PC-9 (cell line): ENCODE measurements at regions not wholly inside any gene's neighbourhood (a gene's known extent, or its start where the extent isn't known, plus 50 kb on each side); places are given as distances from the start of the nearest gene placed in this dataset.

ENCODE experiments used
- BruUV-seq: library from RNA; stranded (reverse); fragments of 400-500 nt; replicated peaks from 2 replicates; lab custom pipeline; 2021; lab: Mats Ljungman, UMichigan
- CTCF ChIA-PET: fragments of 300-600 bp; sonication (Branson Sonifier 250); formaldehyde crosslinking; loops from one replicate; lab custom pipeline; 2022; ENCODE audit warnings: antibody characterized with exemption; lab: Charles Lee
- POLR2A ChIA-PET: fragments of 300-600 bp; sonication (Branson Sonifier 250); formaldehyde crosslinking; loops from one replicate; lab custom pipeline; 2022; ENCODE audit warnings: antibody characterized with exemption; ENCODE audit not compliant: unreplicated experiment; lab: Charles Lee
- DNase-seq, 2 experiments: peaks; one replicate each; pipeline versions ENCODE4 v3.0.0 to v3.0.0-alpha.2; 2015 to 2022; ENCODE audit warnings: mixed read lengths in 1 of 2
- H2AFZ ChIP-seq: fragments of 200-600 bp; sonication (generic); 2 replicates; pipeline ENCODE4 v1.8.1; 2017; ENCODE audit warnings: antibody characterized with exemption
- H3F3A ChIP-seq: fragments of 200-600 bp; sonication (generic); 2 replicates; pipeline ENCODE4 v1.8.1; 2017; ENCODE audit warnings: antibody characterized with exemption, mild to moderate bottlenecking, low read depth; ENCODE audit not compliant: insufficient read depth
- H3K27ac ChIP-seq: fragments of 200-600 bp; sonication (generic); 2 replicates; pipeline ENCODE4 v1.6.1; 2016; ENCODE audit warnings: mixed run types
- H3K27me3 ChIP-seq: fragments of 200-600 bp; sonication (generic); 2 replicates; pipeline ENCODE4 v1.6.1; 2016; ENCODE audit warnings: low read depth, mixed run types; ENCODE audit not compliant: insufficient read depth
- H3K36me3 ChIP-seq: fragments of 200-600 bp; sonication (generic); 2 replicates; pipeline ENCODE4 v1.6.1; 2016; ENCODE audit warnings: low read depth, mixed run types
- H3K4me1 ChIP-seq: fragments of 200-600 bp; sonication (generic); replicated peaks from 2 replicates; pipeline ENCODE4 v1.6.1; 2016; ENCODE audit warnings: mixed run types; ENCODE audit not compliant: insufficient read depth
- H3K4me2 ChIP-seq: fragments of 200-600 bp; sonication (generic); 2 replicates; pipeline ENCODE4 v1.6.1; 2017; ENCODE audit warnings: mixed run types
- H3K4me3 ChIP-seq: fragments of 200-600 bp; sonication (generic); 2 replicates; pipeline ENCODE4 v1.6.1; 2016; ENCODE audit warnings: mixed run types
- H3K79me2 ChIP-seq: fragments of 200-600 bp; sonication (generic); 2 replicates; pipeline ENCODE4 v1.6.1; 2017; ENCODE audit warnings: low read depth, mixed run types
- H3K9me2 ChIP-seq: fragments of 200-600 bp; sonication (generic); 2 replicates; pipeline ENCODE4 v1.8.1; 2017; ENCODE audit warnings: mild to moderate bottlenecking; ENCODE audit not compliant: insufficient read depth
- H3K9me3 ChIP-seq: fragments of 200-600 bp; sonication (generic); 2 replicates; pipeline ENCODE4 v1.8.1; 2016; ENCODE audit warnings: low read depth; ENCODE audit not compliant: insufficient read depth
- H4K20me1 ChIP-seq: fragments of 200-600 bp; sonication (generic); 2 replicates; pipeline ENCODE4 v1.8.1; 2017; ENCODE audit not compliant: insufficient read depth
- EZH2 ChIP-seq: fragments of 200-600 bp; sonication (generic); IDR thresholded peaks from 2 replicates; pipeline ENCODE4 v1.8.0; 2017; ENCODE audit warnings: antibody characterized with exemption, low read depth
- intact Hi-C: fragments of 100-400 bp; cut with micrococcal nuclease; formaldehyde crosslinking; loops from one replicate; pipeline ENCODE4 v1.10.0; 2022; ENCODE audit not compliant: unreplicated experiment
- TF ChIP-seq, protein P1 (sequence below): fragments of 200-600 bp; sonication (generic); conservative IDR thresholded peaks from 2 replicates; pipeline ENCODE4 v1.6.1; 2017; ENCODE audit warnings: mixed run types, antibody characterized with exemption, mild to moderate bottlenecking, moderate library complexity

DNA sequence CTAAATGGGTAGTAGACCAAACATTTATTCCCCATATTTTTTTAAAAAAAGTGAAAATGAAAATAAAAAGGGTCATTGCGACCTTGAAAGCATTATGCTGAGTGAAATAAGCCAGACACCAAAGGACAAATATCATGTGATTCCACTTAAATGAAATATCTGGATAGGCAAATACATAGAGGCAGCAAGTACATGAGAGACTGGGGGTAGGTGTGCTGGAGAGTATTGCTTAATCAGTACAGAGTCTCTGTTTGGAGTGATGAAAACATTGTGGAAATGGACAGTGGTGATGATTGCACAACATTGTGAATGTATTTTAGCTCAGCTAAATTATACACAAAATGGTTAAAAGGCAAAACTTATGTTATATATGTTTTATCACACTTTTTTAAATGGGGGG lies 169.4 kb downstream of the AKR1D1 start:
- Histone ChIP-seq H3K79me2 (no peaks in the 10 kb centered on the region), H2AFZ (no peak overlapping the region), H3K9me2 (no peaks in the 10 kb centered on the region; the same call in 1 of the 2 replicates), H3K9me3 (peaks cover 11% of the 10 kb centered on the region), H3F3A (no peaks in the 10 kb centered on the region), H3K36me3 (no peaks in the 10 kb centered on the region), H4K20me1 (no peaks in the 10 kb centered on the region), H3K4me1 (no peaks in the 10 kb centered on the region), H3K27me3 (no peaks in the 10 kb centered on the region), H3K4me3 (no peak overlapping the region), H3K27ac (no peak overlapping the region), H3K4me2 (no peak overlapping the region)
- DNase-seq, result no peak
- intact Hi-C loops, result no loop called here
- ChIA-PET POLR2A (no interaction called here), CTCF (no interaction called here)
- TF ChIP-seq EZH2, result no peak
- BruUV-seq, result no TSS peak

DNA sequence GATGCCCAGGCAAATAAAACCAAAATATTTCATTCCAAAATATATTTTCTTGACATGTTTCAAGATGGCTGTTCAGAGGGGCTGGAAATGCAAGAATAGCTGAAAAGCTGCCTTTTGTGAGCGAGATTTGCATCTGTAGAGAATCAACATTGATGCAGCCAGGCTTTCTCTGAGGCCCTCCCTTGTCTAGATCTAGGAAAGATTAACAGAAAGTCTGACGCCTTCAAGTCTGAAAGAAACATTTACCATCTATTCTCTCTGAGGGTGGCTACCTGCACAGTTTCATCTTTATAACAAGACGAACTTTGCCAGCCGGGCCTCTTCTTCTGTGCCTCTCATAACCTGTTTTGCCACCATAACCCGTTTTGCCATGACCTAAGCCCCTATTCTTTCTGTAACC lies 170.2 kb downstream of the AKR1D1 start:
- H3K36me3 ChIP-seq, result no peaks in the 10 kb centered on the region
- no TSS peak for BruUV-seq
- ChIA-PET CTCF (no interaction called here), POLR2A (no interaction called here)
- H3K27me3 ChIP-seq, result no peaks in the 10 kb centered on the region
- peaks cover 11% of the 10 kb centered on the region for H3K9me3 ChIP-seq
- no peaks in the 10 kb centered on the region for H3K4me1 ChIP-seq
- no peak overlapping the region for H3K27ac ChIP-seq
- no peak overlapping the region for H3K4me2 ChIP-seq
- no peaks in the 10 kb centered on the region for H3F3A ChIP-seq
- intact Hi-C loops, result no loop called here
- H4K20me1 ChIP-seq, result no peaks in the 10 kb centered on the region
- no peaks in the 10 kb centered on the region for H3K79me2 ChIP-seq
- peak overlapping the region; percentile 62 for H2AFZ ChIP-seq
- no peak for TF ChIP-seq EZH2
- TF ChIP-seq, protein P1, sequence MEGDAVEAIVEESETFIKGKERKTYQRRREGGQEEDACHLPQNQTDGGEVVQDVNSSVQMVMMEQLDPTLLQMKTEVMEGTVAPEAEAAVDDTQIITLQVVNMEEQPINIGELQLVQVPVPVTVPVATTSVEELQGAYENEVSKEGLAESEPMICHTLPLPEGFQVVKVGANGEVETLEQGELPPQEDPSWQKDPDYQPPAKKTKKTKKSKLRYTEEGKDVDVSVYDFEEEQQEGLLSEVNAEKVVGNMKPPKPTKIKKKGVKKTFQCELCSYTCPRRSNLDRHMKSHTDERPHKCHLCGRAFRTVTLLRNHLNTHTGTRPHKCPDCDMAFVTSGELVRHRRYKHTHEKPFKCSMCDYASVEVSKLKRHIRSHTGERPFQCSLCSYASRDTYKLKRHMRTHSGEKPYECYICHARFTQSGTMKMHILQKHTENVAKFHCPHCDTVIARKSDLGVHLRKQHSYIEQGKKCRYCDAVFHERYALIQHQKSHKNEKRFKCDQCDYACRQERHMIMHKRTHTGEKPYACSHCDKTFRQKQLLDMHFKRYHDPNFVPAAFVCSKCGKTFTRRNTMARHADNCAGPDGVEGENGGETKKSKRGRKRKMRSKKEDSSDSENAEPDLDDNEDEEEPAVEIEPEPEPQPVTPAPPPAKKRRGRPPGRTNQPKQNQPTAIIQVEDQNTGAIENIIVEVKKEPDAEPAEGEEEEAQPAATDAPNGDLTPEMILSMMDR, result no peak
- DNase-seq, result no peak
- H3K4me3 ChIP-seq, result no peak overlapping the region
- no peaks in the 10 kb centered on the region; the same call in 1 of the 2 replicates for H3K9me2 ChIP-seq

DNA sequence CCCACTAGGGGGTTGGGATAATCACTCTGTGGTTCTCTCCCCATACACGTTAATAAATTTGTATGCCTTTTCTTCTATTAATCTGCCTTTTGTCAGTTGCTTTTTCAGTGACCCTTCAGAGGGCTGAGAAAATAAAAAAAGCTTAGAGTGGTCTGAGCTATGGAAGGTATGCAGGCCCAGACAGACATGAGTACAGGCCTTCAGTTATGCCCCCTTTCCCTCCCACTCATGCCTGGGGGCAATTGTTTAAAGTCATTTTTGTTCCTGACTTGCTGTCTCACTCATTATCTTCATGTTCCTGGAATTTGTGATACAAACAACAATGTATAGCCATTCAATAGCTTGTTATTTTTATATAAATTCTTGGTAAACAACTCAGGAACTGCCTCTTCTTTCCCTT lies 170.8 kb downstream of the AKR1D1 start:
- Histone ChIP-seq H2AFZ (no peak overlapping the region), H3K9me3 (peaks cover 11% of the 10 kb centered on the region), H3K4me3 (no peak overlapping the region), H3K79me2 (no peaks in the 10 kb centered on the region), H3K36me3 (no peaks in the 10 kb centered on the region), H3K4me1 (no peaks in the 10 kb centered on the region), H3K27me3 (no peaks in the 10 kb centered on the region), H3F3A (no peaks in the 10 kb centered on the region), H3K27ac (no peak overlapping the region), H3K4me2 (no peak overlapping the region), H4K20me1 (no peaks in the 10 kb centered on the region), H3K9me2 (no peaks in the 10 kb centered on the region; the same call in 1 of the 2 replicates)
- POLR2A ChIA-PET, result no interaction called here
- CTCF ChIA-PET, result no interaction called here
- intact Hi-C loops, result no loop called here
- DNase-seq, result no peak
- BruUV-seq, result no TSS peak
- TF ChIP-seq, protein P1, result no peak
- TF ChIP-seq EZH2, result no peak
